ENCODE measurements at regions not wholly inside any gene's neighbourhood (a gene's known extent, or its start where the extent isn't known, plus 50 kb on each side); places are given as distances from the start of the nearest gene placed in this dataset.

- TF ChIP-seq POLR2AphosphoS5 (IDR thresholded peaks at IDR 0.05) (no peak), CTCF (IDR thresholded peaks at IDR 0.05) (no peak), POLR2A (IDR thresholded peaks at IDR 0.05) (no peak)
Measured at GRCh38 chr12:74105434-74105833, 432.2 kb upstream of the ATXN7L3B start.

Data from breast epithelium (tissue), 3 donors.